Right kidney (tissue), 1 donor: ENCODE measurements at regions not wholly inside any gene's neighbourhood (a gene's known extent, or its start where the extent isn't known, plus 50 kb on each side); places are given as distances from the start of the nearest gene placed in this dataset.
A peak's percentile ranks its signal among the peaks of the same experiment; 100 is the strongest.
"Not testable (repeated sequence)": the region's sequence is repeated elsewhere in the genome, so short reads cannot be mapped to it uniquely, and the experiment has no call there.

Source experiments
- DNase-seq: peaks from one replicate; pipeline ENCODE4 v3.0.0-alpha.2; 2016

DNA sequence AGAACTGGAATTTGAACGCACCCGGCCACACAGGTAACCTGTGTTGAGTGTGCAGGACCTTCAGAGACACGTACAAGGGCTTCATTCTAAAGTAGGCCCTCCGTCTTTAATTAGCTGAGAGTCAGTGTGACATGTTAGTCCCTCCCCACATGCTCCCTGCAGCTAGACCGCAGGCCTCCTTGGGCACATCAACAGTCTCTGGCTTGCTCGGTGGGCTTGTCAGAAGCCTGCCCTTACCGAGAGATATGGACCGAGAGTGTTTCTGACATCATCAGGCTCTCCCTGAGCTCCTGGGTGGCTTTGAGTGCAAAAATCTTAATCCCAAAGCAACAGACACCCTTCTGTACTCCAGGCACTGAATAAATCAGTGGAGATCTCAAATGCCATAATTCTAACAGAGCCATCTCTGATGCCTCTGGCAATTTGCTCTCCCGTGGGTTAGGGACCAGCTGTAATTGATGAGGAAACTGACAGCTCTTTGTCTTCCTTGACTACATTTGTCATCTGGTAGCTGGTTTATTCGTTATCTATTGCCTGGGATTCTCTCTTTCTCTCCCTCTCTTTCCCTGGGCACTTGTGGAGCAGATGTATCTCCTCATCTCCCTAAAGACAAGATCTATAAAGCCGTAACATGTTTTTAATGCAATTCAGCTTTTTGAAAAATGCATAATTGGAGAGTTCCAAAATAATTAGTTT, 850.6 kb downstream of the TYW1 start:
- DNase-seq = no peak

DNA sequence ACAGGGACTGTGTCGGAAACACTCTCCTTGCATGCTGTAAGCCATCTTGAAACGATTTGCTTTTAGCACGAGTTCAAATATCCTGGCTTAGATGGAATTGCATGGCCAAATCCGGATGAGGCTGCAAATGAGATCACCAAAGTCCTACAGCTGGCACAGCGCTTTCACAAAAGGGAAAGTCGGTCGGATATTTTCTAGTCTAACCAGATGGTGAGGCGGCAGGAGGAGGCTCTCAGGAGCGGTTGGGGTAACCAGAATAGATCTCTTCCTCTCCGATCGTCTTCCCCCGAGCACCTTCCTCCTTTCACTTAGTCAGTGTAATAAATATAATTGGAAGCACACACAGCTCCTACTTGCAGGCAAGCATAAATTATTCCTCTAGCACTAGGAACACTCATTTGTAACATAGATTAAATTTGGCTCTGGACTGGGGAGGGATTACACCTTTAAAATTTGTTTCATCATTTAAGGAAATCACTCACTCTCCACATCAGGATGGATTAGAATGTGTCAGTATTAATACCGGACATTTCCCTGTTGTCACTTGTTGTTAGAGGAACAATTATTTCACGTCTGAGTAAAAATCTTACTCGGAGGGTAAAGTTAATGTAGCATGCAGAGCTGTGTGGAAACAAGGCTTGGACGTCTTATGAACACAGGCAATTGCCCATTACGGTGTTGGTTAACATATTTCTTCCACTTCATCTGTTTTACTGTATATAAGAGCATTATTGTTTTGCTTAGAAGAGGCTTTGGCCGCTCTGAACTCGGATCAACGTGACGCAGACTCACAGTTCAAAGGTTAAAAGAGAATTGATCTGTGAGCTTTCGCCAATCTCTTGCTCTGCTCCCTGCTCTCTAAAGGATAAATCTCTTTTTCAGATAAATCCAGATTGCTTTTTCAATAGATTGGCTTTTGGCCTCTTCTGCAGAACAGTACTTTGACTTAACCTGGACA, 857.9 kb downstream of the TYW1 start:
- DNase-seq = peak; percentile 26

DNA sequence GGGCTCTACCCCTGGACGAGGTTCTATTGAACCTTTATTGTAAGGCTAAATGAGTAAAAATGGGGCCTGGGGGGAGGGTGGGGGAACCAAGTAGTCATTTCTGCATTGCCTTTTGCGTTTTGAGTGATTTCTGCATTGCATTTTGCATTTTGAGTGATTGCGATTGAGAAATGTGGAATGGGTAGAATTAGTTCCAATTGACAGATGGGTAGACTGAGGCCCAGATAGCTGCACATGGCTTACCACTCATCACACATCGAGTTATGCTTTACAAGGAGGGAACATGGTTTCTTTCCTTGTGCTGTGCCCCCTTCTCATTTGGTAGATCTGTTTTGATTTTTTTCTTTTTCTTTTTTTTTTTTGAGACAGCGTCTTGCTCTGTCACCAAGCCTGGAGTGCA, 858.7 kb downstream of the TYW1 start:
- no peak for DNase-seq

DNA sequence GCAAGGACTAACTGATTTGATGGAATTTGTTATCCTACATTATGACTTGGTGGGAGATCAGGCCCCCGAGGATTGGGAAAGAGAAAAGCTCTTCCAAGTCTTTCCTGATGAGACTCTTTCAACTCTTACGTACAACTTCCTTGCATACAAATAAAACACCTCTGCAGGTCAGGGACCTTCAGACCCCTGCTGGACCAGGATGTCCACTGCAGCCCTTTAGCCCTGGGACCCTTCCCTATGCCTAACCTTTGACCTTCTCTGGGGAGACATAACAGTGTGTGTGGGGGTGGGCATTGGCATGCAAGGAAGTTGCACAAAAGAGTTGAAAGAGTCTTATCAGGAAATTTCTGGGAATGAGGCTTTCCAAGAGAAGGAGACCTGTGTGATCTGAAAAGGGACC, 859.4 kb downstream of the TYW1 start:
- DNase-seq = no peak

- no peak for DNase-seq
Measured at GRCh38 chr7:67857698-67858097, 861.1 kb downstream of the TYW1 start.

GRCh38 chr7:67858931-67859330, 862.3 kb downstream of the TYW1 start:
- no peak for DNase-seq

DNA sequence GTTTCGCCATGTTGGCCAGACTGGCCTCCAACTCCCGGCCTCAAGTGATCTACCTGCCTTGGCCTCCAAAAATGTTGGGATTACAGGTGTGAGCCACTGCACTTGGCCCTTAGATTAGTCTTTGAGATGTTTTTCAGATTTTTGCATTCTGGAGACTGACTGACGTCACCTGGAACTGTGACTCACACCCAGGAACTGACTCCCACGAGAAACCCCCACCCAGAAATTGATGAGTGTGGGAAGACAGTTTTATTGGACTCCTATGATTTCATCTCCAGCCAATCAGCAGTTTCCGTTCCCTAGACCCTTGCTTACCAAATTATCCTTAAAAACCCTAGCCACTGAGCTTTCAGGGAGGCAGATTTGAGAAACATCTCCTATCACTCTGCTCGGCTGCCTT, 867.3 kb downstream of the TYW1 start:
- no peak for DNase-seq

GRCh38 chr7:67866054-67866453, 869.4 kb downstream of the TYW1 start:
- no peak for DNase-seq

DNA sequence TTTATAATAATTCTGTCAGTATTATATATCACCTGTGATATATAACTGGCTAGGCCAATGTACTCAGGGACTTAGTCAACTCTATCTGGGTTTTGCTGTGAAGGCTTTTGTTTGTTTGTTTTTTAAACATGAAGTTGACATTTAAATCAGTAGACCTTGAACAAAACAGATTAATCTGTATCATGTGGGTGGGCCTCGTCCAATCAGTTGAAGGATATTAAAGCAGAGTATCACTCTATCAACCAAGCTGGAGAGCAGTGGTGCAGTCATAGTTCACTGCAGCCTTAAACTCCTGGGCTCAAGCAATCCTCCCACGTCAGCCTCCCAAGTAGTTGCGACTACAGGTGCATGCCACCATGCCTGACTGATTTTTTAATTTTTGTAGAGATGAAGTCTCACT, 870.2 kb downstream of the TYW1 start:
- no peak for DNase-seq

DNA sequence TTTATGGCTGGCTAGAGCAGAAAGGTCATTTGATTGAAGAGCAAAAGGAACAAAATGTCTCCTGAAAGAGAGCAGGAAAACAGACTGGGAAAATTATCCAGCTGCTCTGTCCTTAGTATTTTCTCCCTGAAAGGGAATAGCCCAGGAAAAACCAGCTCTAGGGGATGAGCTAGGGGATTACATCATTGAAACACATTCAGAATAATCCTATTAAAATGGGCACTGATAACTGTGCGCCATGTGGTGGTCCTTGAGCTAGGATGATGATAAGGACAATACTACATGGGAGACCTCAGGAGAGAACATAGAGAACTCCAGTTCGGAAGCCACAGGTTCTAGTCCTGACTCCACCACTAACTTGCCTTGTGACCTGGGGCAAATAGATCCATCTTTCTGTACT, 873.8 kb downstream of the TYW1 start:
- DNase-seq = no peak

DNA sequence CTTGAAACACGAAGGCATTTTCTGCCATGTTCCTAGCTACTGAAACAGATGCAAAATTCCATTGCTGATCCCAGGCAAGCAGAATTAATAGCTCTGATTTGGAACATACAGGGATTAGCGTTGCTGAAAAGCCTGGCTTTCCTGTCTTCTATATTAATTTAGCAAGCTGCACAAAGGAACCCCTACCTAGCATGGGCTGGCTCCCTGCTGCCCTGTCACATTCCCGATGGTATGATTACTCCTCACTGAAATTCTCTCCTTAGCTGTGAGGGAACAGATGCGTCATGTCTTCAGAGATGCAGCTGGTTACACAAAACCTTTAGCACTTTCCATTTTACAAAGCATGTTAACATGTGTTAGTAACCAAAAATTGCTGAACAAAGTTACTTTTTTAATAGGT, 878.9 kb downstream of the TYW1 start:
- DNase-seq = no peak

DNA sequence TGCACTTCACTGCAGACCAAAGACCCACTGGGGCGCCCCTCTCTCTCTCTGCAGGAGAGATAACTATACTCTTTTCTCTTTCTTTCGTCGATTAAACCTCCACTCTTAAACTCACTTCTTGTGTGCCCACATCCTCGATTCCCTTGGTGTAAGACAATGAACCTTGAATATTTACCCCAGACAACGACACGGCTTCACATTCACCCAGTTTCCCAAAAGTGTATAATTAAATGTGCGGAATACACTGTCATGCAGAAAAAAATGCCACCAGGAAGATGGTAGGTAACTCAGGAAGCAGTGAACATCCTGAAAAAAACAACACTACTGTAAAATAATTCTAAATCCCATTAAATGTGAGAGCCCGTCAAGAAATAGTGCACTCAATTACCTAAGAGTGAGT, 882.2 kb downstream of the TYW1 start:
- no peak for DNase-seq

- no peak for DNase-seq
Measured at GRCh38 chr7:67882843-67883242, 886.2 kb downstream of the TYW1 start.

- DNase-seq = no peak
Measured at GRCh38 chr7:67890316-67890715, 893.7 kb downstream of the TYW1 start.

- DNase-seq = no peak
Measured at GRCh38 chr7:67894746-67895145, 898.1 kb downstream of the TYW1 start.

DNA sequence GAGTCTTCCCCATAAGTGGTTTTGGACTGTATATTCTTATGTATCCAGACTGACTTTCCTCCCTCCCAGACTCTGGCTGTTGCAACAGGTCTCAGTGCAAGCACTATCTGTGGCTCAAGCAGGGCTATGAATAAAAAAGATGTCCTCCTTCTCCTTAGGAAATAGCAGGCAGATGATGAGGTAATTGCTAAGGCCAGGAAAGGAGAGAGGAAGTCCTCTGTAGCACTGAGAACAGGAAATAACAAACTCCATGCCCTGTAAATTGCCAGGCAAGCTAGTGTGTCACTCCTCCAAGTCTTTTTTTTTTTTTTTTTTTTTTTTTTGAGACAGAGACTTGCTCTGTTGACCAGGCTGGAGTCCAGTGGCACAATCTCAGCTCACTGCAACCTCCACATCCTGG, 900.1 kb downstream of the TYW1 start:
- DNase-seq = no peak

DNA sequence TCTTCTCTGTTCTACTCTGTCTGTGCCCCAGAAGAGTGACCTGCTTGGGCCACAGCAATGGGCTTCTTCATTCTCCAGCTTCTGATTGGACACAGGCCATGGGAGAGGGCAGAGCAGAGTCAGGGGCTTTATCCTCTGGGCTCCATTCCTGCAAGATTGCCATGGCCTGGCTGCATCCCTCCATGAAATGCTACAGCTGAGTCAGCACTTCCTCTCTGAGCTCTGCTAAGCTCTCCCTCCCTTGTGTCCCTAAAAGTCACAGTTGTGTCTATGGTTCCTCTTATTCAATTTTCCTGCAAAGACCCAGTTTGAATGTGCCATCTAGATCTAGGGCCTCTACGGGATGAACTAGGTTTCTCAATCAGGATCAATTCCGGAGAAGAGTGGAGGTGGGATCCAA, 903.8 kb downstream of the TYW1 start:
- DNase-seq = no peak

DNA sequence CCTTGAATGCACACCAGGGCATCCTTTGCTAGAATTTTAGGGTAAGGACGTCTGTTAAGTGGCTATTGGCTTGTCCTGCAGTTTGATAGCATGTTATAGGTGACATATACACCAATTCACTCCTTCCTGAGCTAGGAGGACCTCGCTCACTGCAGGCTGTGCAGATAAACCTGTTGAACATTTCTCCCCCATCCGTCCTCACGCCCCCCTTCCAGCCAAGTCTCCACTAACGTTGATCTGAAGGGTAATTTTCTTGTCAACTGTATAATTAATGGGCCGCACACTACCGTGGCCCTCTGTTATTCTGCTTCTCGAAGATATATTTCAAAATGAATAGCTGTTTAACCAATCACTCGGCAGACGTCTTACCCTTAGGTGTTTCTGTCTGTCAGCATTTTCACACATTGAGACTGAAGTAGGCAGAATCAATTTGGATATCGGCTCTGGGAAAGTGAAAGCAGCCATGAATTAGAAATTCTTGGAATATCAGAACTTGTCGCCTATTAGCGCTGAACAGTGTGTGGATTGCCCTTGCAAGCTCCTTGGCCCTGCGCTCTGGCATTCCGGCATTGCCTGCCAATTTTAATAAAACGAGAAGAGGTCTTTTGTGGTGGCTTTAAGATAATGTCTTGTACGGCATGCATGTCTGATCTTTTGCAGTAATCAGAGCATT, 905.3 kb downstream of the TYW1 start:
- DNase-seq = no peak

- no peak for DNase-seq
Measured at GRCh38 chr7:67907792-67908191, 911.2 kb downstream of the TYW1 start.

DNA sequence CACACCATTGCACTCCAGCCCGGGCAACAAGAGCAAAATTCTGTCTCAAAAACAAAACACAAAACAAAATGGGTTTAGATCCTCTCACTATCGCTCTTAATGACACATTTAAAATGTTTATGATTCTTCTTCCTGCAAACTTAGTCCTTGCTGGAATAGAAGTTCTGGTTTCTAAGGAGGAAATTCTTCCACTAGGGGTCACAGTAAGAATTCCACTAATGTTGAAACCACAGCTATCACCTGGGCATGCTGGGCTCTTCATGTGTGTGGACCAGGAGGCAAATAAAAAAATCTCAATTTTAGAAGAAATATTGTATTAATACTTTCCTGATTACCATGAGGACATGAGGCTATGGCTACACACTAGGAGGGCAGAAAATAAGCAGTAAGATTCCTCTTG, 915.8 kb downstream of the TYW1 start:
- DNase-seq = no peak

- DNase-seq = no peak
Measured at GRCh38 chr7:67913604-67914003, 917.0 kb downstream of the TYW1 start.

DNA sequence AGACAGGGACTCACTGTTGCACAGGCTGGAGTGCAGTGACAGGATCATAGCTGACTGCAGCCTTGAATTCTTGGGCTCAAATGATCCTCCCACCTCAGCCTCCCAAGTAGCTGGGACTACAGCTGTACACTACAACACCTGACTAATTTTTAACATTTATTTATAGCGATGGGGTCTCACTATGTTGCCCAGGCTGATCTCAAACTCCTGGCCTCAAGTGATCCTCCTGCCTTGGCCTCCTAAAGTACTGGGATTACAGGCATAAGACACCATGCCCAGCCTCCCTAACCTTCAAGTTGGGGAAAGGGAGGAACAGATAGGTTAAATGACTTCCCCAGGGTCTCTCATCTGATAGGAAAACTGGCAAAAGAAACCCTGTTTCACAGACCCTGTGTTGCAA, 919.5 kb downstream of the TYW1 start:
- DNase-seq = not testable (repeated sequence)
